ENCODE measurements at regions not wholly inside any gene's neighbourhood (a gene's known extent, or its start where the extent isn't known, plus 50 kb on each side); places are given as distances from the start of the nearest gene placed in this dataset.

DNA sequence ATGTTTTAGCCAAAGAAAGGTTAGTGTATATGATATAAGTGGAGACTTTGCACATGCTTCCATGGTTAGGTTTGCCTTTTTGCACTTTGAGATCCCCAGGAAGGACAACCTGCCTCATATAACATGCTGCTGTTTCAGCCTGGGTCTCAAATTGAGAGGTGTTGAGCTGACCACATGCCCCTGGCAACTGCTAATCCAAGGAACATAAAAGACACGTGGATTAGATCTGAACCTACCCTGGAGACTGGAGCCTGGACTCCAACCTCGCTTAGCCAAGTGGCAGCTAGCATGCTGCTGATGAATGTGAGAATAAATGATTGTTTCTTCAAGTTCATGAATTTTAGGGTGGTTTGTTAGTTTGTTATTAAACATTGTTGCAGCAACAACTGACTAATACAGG, 301.8 kb upstream of the TBC1D5 start:
- TF ChIP-seq, protein P1, sequence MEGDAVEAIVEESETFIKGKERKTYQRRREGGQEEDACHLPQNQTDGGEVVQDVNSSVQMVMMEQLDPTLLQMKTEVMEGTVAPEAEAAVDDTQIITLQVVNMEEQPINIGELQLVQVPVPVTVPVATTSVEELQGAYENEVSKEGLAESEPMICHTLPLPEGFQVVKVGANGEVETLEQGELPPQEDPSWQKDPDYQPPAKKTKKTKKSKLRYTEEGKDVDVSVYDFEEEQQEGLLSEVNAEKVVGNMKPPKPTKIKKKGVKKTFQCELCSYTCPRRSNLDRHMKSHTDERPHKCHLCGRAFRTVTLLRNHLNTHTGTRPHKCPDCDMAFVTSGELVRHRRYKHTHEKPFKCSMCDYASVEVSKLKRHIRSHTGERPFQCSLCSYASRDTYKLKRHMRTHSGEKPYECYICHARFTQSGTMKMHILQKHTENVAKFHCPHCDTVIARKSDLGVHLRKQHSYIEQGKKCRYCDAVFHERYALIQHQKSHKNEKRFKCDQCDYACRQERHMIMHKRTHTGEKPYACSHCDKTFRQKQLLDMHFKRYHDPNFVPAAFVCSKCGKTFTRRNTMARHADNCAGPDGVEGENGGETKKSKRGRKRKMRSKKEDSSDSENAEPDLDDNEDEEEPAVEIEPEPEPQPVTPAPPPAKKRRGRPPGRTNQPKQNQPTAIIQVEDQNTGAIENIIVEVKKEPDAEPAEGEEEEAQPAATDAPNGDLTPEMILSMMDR (IDR thresholded peaks at IDR 0.05): no peak
- no peak for TF ChIP-seq POLR2A (IDR thresholded peaks at IDR 0.05)
